SK-N-SH (cell line): ENCODE measurements at regions not wholly inside any gene's neighbourhood (a gene's known extent, or its start where the extent isn't known, plus 50 kb on each side); places are given as distances from the start of the nearest gene placed in this dataset.
"Not testable (repeated sequence)": the region's sequence is repeated elsewhere in the genome, so short reads cannot be mapped to it uniquely, and the experiment has no call there.

Experiments
- CTCF ChIP-seq: fragments of 200-600 bp; sonication (generic); IDR thresholded peaks from 2 replicates; pipeline ENCODE4 v1.6.1; 2017; ENCODE audit warnings: antibody characterized with exemption, mild to moderate bottlenecking, moderate library complexity
- EZH2phosphoT487 ChIP-seq: fragments of 200-600 bp; sonication (generic); IDR thresholded peaks from 2 replicates; pipeline ENCODE4 v1.6.1; 2017; ENCODE audit warnings: low read depth, mixed run types, mild to moderate bottlenecking, antibody characterized with exemption, moderate library complexity, borderline replicate concordance
- FOXM1 ChIP-seq: IDR thresholded peaks from 2 replicates; pipeline ENCODE4 v1.4.0; 2012; ENCODE audit warnings: low read depth, mild to moderate bottlenecking
- USF1 ChIP-seq: IDR thresholded peaks from 2 replicates; pipeline ENCODE4 v1.4.0; 2012; ENCODE audit warnings: low read depth, borderline replicate concordance
- USF2 ChIP-seq: fragments of 150-350 bp; IDR thresholded peaks from 2 replicates; pipeline ENCODE4 v1.6.1; 2017; ENCODE audit warnings: antibody characterized with exemption, low read length, low read depth, borderline replicate concordance

GRCh38 chr4:167876091-167876490 is 216.2 kb upstream of the ANXA10 start:
- not testable (repeated sequence) for TF ChIP-seq CTCF, USF2, USF1, FOXM1, EZH2phosphoT487
